K562 (cell line): ENCODE measurements at regions not wholly inside any gene's neighbourhood (a gene's known extent, or its start where the extent isn't known, plus 50 kb on each side); places are given as distances from the start of the nearest gene placed in this dataset.

Source experiments
- ATAC-seq: fragments of 200-7000 bp; cut with Tn5 transposase; 3 replicates; pipeline ENCODE4 v1.9.1; 2020; ENCODE audit warnings: moderate library complexity
- BruUV-seq: library from RNA; stranded (reverse); fragments of 400-500 nt; replicated peaks from 2 replicates; lab custom pipeline; 2021; lab: Mats Ljungman, UMichigan
- CTCF ChIA-PET: fragments of 300-600 bp; formaldehyde crosslinking; extraction: SDS; loops from one replicate; lab custom pipeline; 2021; ENCODE audit warnings: low intra/inter-chr PET ratio; lab: Yijun Ruan, JAX
- POLR2A ChIA-PET: fragments of 300-600, 350-650 bp; sonication (Branson Sonifier 250); formaldehyde crosslinking; extraction: SDS; loops from one replicate; lab custom pipeline; 2021; ENCODE audit warnings: antibody characterized with exemption, inconsistent platforms; lab: Yijun Ruan, JAX
- DNase-seq, 4 experiments: peaks; one replicate each; pipeline versions ENCODE4 v3.0.0 to v3.0.0-alpha.2; 2011 to 2018; ENCODE audit warnings: low spot score in 3 of 4, mixed read lengths in 3 of 4; ENCODE audit errors: extremely low read depth in 1 of 4
- FAIRE-seq: peaks from 2 replicates; lab custom pipeline; 2011; peaks lifted over from hg19 to GRCh38; lab: Jason Lieb, UNC
- H2AFZ ChIP-seq: 2 replicates; pipeline ENCODE4 v1.6.0; 2011; ENCODE audit warnings: low read depth, low read length, control low read depth, inconsistent platforms
- H3K27ac ChIP-seq: fragments of 200-600 bp; 3 replicates; pipeline ENCODE4 v1.8.0; 2011; ENCODE audit warnings: low read depth, mild to moderate bottlenecking, control low read depth, inconsistent platforms, low read length, moderate library complexity, mixed read lengths; ENCODE audit errors: extremely low read depth
- H3K27me3 ChIP-seq, 2 experiments: fragments of 300-600 bp in 1 of 2; 2 replicates in 1 of 2; 3 replicates in 1 of 2; pipeline versions ENCODE4 v1.6.0 to v1.8.0; 2011; ENCODE audit warnings: inconsistent platforms in 2 of 2, low read length in 2 of 2, mild to moderate bottlenecking in 1 of 2, mixed read lengths in 1 of 2, moderate library complexity in 1 of 2; ENCODE audit not compliant: control insufficient read depth in 2 of 2, insufficient read depth in 2 of 2
- H3K36me3 ChIP-seq: fragments of 300-600 bp; 3 replicates; pipeline ENCODE4 v1.8.0; 2011; ENCODE audit warnings: mild to moderate bottlenecking, low read length, inconsistent platforms; ENCODE audit not compliant: control insufficient read depth, insufficient read depth
- H3K4me1 ChIP-seq, 2 experiments: fragments of 200-600 bp in 1 of 2; replicated peaks in 1 of 2; 2 replicates in 1 of 2; 3 replicates in 1 of 2; pipeline versions ENCODE4 v1.5.1 to v1.8.0; 2011; ENCODE audit warnings: inconsistent platforms in 2 of 2, low read length in 2 of 2, mild to moderate bottlenecking in 1 of 2, mixed read lengths in 1 of 2, moderate library complexity in 1 of 2; ENCODE audit not compliant: control insufficient read depth in 2 of 2, insufficient read depth in 2 of 2
- H3K4me2 ChIP-seq: 2 replicates; pipeline ENCODE4 v1.6.1; 2011; ENCODE audit warnings: low read length, control low read depth, inconsistent platforms, mixed read lengths; ENCODE audit not compliant: insufficient read depth
- H3K4me3 ChIP-seq: fragments of 200-600 bp; sonication (generic), shearing (Covaris generic); 2 replicates; pipeline ENCODE4 v1.5.1; 2016; ENCODE audit warnings: control low read depth, inconsistent platforms
- H3K79me2 ChIP-seq: fragments of 200-600 bp; 3 replicates; pipeline ENCODE4 v1.8.0; 2011; ENCODE audit warnings: low read length, inconsistent platforms; ENCODE audit not compliant: control insufficient read depth, insufficient read depth
- H3K9ac ChIP-seq, 2 experiments: 2 replicates each; pipeline versions ENCODE4 v1.6.0 to v1.6.1; 2011; ENCODE audit warnings: low read depth in 2 of 2, low read length in 2 of 2, control low read depth in 1 of 2, inconsistent platforms in 1 of 2, mild to moderate bottlenecking in 1 of 2, mixed read lengths in 1 of 2; ENCODE audit not compliant: insufficient read depth in 1 of 2
- H3K9me1 ChIP-seq: one replicate; pipeline ENCODE4 v1.6.0; 2011; ENCODE audit warnings: inconsistent platforms, mild to moderate bottlenecking, low read length, moderate library complexity; ENCODE audit not compliant: control insufficient read depth, insufficient read depth
- H3K9me3 ChIP-seq: replicated peaks from 2 replicates; pipeline ENCODE4 v1.5.1; 2011; ENCODE audit warnings: low read depth, low read length, inconsistent platforms; ENCODE audit not compliant: control insufficient read depth, insufficient read depth
- H4K20me1 ChIP-seq: replicated peaks from 2 replicates; pipeline ENCODE4 v1.6.1; 2011; ENCODE audit warnings: low read length, inconsistent platforms, mixed read lengths; ENCODE audit not compliant: control insufficient read depth, insufficient read depth
- ATF2 ChIP-seq: sonication (generic); formaldehyde crosslinking; IDR thresholded peaks from 2 replicates; pipeline ENCODE4 v1.8.1; 2022; ENCODE audit warnings: missing genetic modification reagents
- CBFA2T2 ChIP-seq: fragments of 450-650 bp; conservative IDR thresholded peaks from 2 replicates; pipeline ENCODE4 v1.6.1; 2017; ENCODE audit warnings: mild to moderate bottlenecking
- CBFA2T3 ChIP-seq: fragments of 450-650 bp; IDR thresholded peaks from 2 replicates; pipeline ENCODE4 v1.6.1; 2017
- MTA3 ChIP-seq: fragments of 450-650 bp; formaldehyde crosslinking; IDR thresholded peaks from 2 replicates; pipeline ENCODE4 v1.6.1; 2017; ENCODE audit warnings: mild to moderate bottlenecking, borderline replicate concordance
- RNF219 ChIP-seq: fragments of 250-450 bp; sonication (Bioruptor Pico); IDR thresholded peaks from 2 replicates; pipeline ENCODE4 v1.5.0; 2022; ENCODE audit warnings: mild to moderate bottlenecking
- SRF ChIP-seq, 2 experiments: fragments of 250-450, 450-650 bp in 1 of 2; sonication (Bioruptor Pico) in 1 of 2; sonication (generic) in 1 of 2; formaldehyde crosslinking; IDR thresholded peaks; 2 replicates each; pipeline versions ENCODE4 v1.5.0 to v1.5.1; 2020 to 2022; ENCODE audit warnings: mild to moderate bottlenecking in 1 of 2, missing genetic modification reagents in 1 of 2
- TCFL5 ChIP-seq: fragments of 250-450 bp; sonication (Bioruptor Pico); conservative IDR thresholded peaks from 2 replicates; pipeline ENCODE4 v1.6.1; 2021; ENCODE audit warnings: mild to moderate bottlenecking, moderate library complexity, matching md5 sums
- U2AF1 ChIP-seq: fragments of 200-400 bp; formaldehyde crosslinking; optimal IDR thresholded peaks from 2 replicates; pipeline ENCODE3; 2017; ENCODE audit warnings: mild to moderate bottlenecking, low read depth, low read length, moderate library complexity
- ZBTB7A ChIP-seq: IDR thresholded peaks from 2 replicates; pipeline ENCODE4 v1.6.1; 2011; ENCODE audit warnings: low read depth, mild to moderate bottlenecking, low read length, moderate library complexity, borderline replicate concordance; ENCODE audit not compliant: control insufficient read depth
- ZNF655 ChIP-seq: fragments of 250-450 bp; sonication (Bioruptor Pico); IDR thresholded peaks from 2 replicates; pipeline ENCODE4 v1.5.0; 2021
- WGBS: fragments of 100-300 bp; shearing (Covaris generic); methylation state at CpG from one replicate; pipeline ENCODE4 v1.1.6; 2016; ENCODE audit warnings: low coverage, mixed read lengths; ENCODE audit not compliant: insufficient coverage; ENCODE audit errors: missing lambda C conversion rate; 5-methylcytosine and 5-hydroxymethylcytosine counted together
- in situ Hi-C: fragments of 300-500 bp; cut with MboI; formaldehyde crosslinking; loops from 4 replicates; pipeline ENCODE4 v1.15.0; 2018; ENCODE audit warnings: inconsistent platforms, mixed read lengths
- intact Hi-C: fragments of 100-400 bp; cut with micrococcal nuclease; formaldehyde crosslinking; loops from 2 replicates; pipeline ENCODE4 v1.14.2; 2022

- TF ChIP-seq ZNF655 (no peak), U2AF1 (no peak), RNF219 (CRISPR knock-in tag) (no peak), ATF2 (CRISPR knock-in tag) (no peak), CBFA2T3 (no peak), TCFL5 (no peak)
These were observed 612.6 kb downstream of the ISL1 start (continued) for GRCh38 chr5:51995773-51996306.

GRCh38 chr5:51996356-51996861, 613.2 kb downstream of the ISL1 start:
- no peaks in the 10 kb centered on the region for H3K27me3 ChIP-seq
- intact Hi-C loops: no loop called here
- H3K4me3 ChIP-seq: no peak overlapping the region
- no peaks in the 10 kb centered on the region for H3K36me3 ChIP-seq
- no peak overlapping the region for H3K9ac ChIP-seq
- no peak overlapping the region for H3K4me2 ChIP-seq
- CTCF ChIA-PET: no interaction called here
- in situ Hi-C loops: no loop called here
- DNase-seq (no peak), FAIRE-seq (no peak), ATAC-seq (no peak)
- BruUV-seq: no TSS peak
- H3K9me3 ChIP-seq: no peaks in the 10 kb centered on the region
- 6% methylated on average over 1 of the region's 1 CpG for whole genome bisulfite sequencing
- H3K9me1 ChIP-seq: no peaks in the 10 kb centered on the region
- no peak overlapping the region for H2AFZ ChIP-seq
- TF ChIP-seq SRF (CRISPR knock-in tag; IDR thresholded peaks at IDR 0.05) (no peak), MTA3 (no peak), ZBTB7A (no peak), CBFA2T2 (no peak)
- TF ChIP-seq, all 486 proteins: peak for 0
- Histone ChIP-seq H3K4me1 (no peaks in the 10 kb centered on the region), H3K79me2 (no peaks in the 10 kb centered on the region), H3K27ac (no peak overlapping the region), H4K20me1 (no peaks in the 10 kb centered on the region)
- POLR2A ChIA-PET: no interaction called here
